Erythroblast (primary cell): ENCODE measurements at regions not wholly inside any gene's neighbourhood (a gene's known extent, or its start where the extent isn't known, plus 50 kb on each side); places are given as distances from the start of the nearest gene placed in this dataset.
"Not testable (repeated sequence)": the region's sequence is repeated elsewhere in the genome, so short reads cannot be mapped to it uniquely, and the experiment has no call there.

Experiments used
- GATA1 ChIP-seq: IDR thresholded peaks from 2 replicates; pipeline ENCODE4 v1.6.1; 2011; ENCODE audit warnings: low read depth, mild to moderate bottlenecking, control low read depth, low read length, moderate library complexity
- POLR2A ChIP-seq: IDR thresholded peaks from 2 replicates; pipeline ENCODE4 v1.6.1; 2011; ENCODE audit warnings: mild to moderate bottlenecking, low read length

DNA sequence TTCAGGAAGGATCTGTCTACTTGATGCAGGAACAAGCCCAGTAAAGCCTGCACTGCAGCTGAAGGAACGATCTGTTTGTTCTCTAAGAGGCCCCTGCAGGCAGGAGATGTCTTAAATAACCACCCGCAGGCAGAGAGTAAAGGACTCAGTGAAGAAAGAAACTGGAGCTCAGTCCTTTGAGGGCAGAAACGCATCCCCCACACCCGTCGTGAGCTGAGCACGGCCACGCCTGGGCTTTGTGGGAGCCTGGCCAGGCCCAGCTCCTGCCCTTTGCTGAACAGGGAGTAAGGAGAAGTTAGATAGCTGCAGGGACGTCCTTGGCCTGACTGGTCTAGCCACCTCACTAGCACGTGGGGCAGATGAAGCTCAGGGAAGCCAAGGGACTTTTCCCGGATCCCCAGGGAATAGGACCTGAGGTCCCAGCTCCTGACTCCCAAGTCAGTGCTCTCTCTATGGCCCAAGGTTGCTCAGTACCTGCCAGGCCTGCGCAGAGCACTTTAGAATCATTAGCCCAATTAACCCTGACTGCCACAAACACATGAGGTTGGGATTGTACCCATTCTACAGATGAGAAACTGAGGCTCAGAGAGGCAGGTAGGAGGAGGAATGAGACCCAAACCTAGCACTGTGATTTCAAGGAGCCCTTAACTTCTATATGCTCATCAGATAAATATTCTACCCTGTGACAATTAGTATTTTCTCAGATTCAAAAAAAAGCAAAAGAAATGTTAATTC is 194.2 kb upstream of the SULF2 start:
- TF ChIP-seq POLR2A, GATA1: not testable (repeated sequence)
